A673 (cell line): ENCODE measurements at regions not wholly inside any gene's neighbourhood (a gene's known extent, or its start where the extent isn't known, plus 50 kb on each side); places are given as distances from the start of the nearest gene placed in this dataset.

Experiments used
- CTCF ChIP-seq: fragments of 300-800, 200-600 bp; sonication (generic); conservative IDR thresholded peaks from 2 replicates; pipeline ENCODE4 v1.5.1; 2017; ENCODE audit warnings: low read depth, mild to moderate bottlenecking, antibody characterized with exemption, low read length, moderate library complexity, mixed read lengths
- EZH2 ChIP-seq: fragments of 200-600 bp; sonication (generic); IDR thresholded peaks from 2 replicates; pipeline ENCODE4 v1.6.1; 2017; ENCODE audit warnings: borderline replicate concordance, low read depth, mild to moderate bottlenecking, mixed read lengths, antibody characterized with exemption, low read length; ENCODE audit not compliant: poor library complexity, severe bottlenecking

DNA sequence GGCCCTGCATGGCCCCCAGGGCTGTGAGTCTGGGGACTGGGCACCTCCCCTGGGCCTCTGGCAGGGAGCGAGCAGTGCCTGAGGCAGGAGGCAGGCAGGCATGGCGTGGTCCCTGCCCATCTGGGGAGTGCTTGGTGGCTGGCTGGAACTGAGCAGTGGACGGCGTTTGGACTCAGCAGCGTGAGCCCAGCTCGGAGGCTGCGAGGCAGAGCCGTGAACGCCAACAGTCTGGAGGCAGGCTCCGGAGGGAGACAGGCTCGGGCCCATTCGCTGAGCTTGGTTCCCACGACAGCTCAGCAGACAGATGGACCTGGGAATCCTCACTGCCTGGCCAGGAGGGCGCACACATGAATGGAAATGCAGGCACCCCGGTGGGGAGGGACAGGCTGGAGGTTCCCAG lies 160.7 kb upstream of the POU3F1 start:
- TF ChIP-seq CTCF = no peak
- TF ChIP-seq EZH2 = no peak
